ENCODE measurements at regions not wholly inside any gene's neighbourhood (a gene's known extent, or its start where the extent isn't known, plus 50 kb on each side); places are given as distances from the start of the nearest gene placed in this dataset.

- ATAC-seq = no peak
- H3K27ac ChIP-seq = no peak overlapping the region
- H3K4me3 ChIP-seq = no peak overlapping the region
- no peaks in the 10 kb centered on the region for H3K36me3 ChIP-seq
- no peaks in the 10 kb centered on the region for H3K27me3 ChIP-seq
- no peaks in the 10 kb centered on the region for H3K4me1 ChIP-seq
- TF ChIP-seq POLR2A (IDR thresholded peaks at IDR 0.05) (no peak), POLR2AphosphoS5 (IDR thresholded peaks at IDR 0.05) (no peak), EP300 (IDR thresholded peaks at IDR 0.05) (no peak)
- H3K9me3 ChIP-seq = no peaks in the 10 kb centered on the region
Measured at GRCh38 chr2:116680256-116680936, 1134.1 kb upstream of the DDX18 start.

DNA sequence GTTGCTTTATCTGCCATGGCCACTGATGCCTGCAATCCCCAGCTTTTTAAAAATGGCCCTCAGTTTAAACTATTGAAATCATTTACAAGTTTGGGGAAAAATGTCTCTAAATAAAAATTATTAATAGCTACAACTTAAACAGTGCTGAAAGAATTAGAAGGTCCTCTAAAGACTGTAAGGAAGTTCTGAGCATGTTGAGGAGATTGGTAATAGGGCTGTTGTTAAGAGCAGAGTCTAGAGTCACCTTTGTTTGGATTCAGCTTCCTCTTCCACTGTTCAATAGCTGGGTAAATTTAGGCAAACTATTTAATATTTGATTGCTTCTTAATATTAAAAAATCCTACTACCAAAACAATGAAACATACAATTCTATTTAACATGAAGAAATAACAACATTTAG is 1127.1 kb upstream of the DDX18 start:
- no peaks in the 10 kb centered on the region for H3K4me1 ChIP-seq
- H3K4me3 ChIP-seq = no peak overlapping the region
- H3K9me3 ChIP-seq = no peaks in the 10 kb centered on the region
- no peaks in the 10 kb centered on the region for H3K36me3 ChIP-seq
- ATAC-seq = no peak
- no peak overlapping the region for H3K27ac ChIP-seq
- TF ChIP-seq POLR2A (IDR thresholded peaks at IDR 0.05) = no peak
- TF ChIP-seq EP300 (IDR thresholded peaks at IDR 0.05) = no peak
- no peak for TF ChIP-seq POLR2AphosphoS5 (IDR thresholded peaks at IDR 0.05)
- no peak for TF ChIP-seq CTCF (IDR thresholded peaks at IDR 0.05)
- no peaks in the 10 kb centered on the region for H3K27me3 ChIP-seq

DNA sequence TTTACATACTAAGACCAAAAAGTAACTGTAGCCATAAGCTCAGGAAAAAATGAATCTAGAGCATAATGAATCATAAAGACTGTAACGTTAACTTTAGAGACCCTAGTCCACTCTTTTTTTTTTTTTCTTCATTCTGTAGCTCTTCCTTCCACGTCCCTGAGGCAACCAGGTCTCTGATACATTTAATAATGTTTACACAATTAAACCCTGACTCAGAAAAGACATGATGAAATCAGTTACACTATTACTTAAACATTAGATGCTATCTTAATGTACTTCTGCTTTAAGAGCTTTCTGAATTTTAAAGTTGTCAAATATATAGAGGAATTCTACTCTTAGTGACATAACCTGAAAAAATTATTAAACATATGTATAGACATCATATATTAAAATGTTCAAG is 1121.5 kb upstream of the DDX18 start:
- ATAC-seq = no peak
- 31 to 46% methylated on average over 2 of the region's 2 CpGs for WGBS, 2 donors (ENCODE audit: low coverage in 1 of 2)

GRCh38 chr2:116696223-116696622 is 1118.3 kb upstream of the DDX18 start:
- ATAC-seq = no peak
- no peaks in the 10 kb centered on the region for H3K27me3 ChIP-seq

More for the DNA sequence above, 1121.5 kb upstream of the DDX18 start:
- Histone ChIP-seq H3K4me3 (no peak overlapping the region), H3K27me3 (no peaks in the 10 kb centered on the region), H3K27ac (no peak overlapping the region), H3K4me1 (no peaks in the 10 kb centered on the region), H3K9me3 (no peaks in the 10 kb centered on the region), H3K36me3 (no peaks in the 10 kb centered on the region)
- TF ChIP-seq POLR2AphosphoS5 (IDR thresholded peaks at IDR 0.05) (no peak), CTCF (IDR thresholded peaks at IDR 0.05) (no peak), EP300 (IDR thresholded peaks at IDR 0.05) (no peak), POLR2A (IDR thresholded peaks at IDR 0.05) (no peak)

DNA sequence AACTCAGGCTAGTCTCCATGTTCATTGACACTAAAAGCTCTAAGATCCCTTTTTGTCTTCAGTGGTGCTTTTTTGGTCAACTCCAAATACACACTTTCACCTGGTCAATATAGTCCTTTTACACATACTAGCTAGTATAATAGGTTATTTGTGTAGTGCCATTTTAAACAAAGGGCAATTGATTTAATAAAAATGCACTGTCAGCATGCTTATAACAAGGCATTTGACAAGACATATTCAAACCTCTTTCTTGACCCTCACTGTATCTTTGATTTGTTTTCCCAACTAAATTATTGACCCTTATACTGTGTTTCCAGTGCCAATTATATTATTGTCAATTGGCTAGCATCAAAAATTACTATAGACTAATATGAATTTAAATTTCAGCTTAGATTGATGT is 1117.6 kb upstream of the DDX18 start:
- H3K27ac ChIP-seq = no peak overlapping the region
- no peak overlapping the region for H3K4me3 ChIP-seq
- no peaks in the 10 kb centered on the region for H3K36me3 ChIP-seq
- H3K27me3 ChIP-seq = no peaks in the 10 kb centered on the region
- H3K9me3 ChIP-seq = no peaks in the 10 kb centered on the region
- ATAC-seq = no peak
- no peaks in the 10 kb centered on the region for H3K4me1 ChIP-seq
- TF ChIP-seq CTCF (IDR thresholded peaks at IDR 0.05) (no peak), POLR2AphosphoS5 (IDR thresholded peaks at IDR 0.05) (no peak), EP300 (IDR thresholded peaks at IDR 0.05) (no peak), POLR2A (IDR thresholded peaks at IDR 0.05) (no peak)

More at GRCh38 chr2:116696223-116696622, 1118.3 kb upstream of the DDX18 start:
- H3K27ac ChIP-seq = no peak overlapping the region
- no peaks in the 10 kb centered on the region for H3K36me3 ChIP-seq
- H3K4me3 ChIP-seq = no peak overlapping the region
- TF ChIP-seq CTCF (IDR thresholded peaks at IDR 0.05) = no peak
- WGBS, 2 donors (ENCODE audit: low coverage in 1 of 2) = 74 to 77% methylated on average over 4 of the region's 4 CpGs
- no peaks in the 10 kb centered on the region for H3K9me3 ChIP-seq
- no peaks in the 10 kb centered on the region for H3K4me1 ChIP-seq

All from gastroesophageal sphincter (tissue), 4 donors.